Activated naive CD8-positive, alpha-beta T cell treated with anti-CD3 and anti-CD28 coated beads, Interleukin-2, amount 10 ng/mL, durations not matched to agents 7 days and 5 days (primary cell): ENCODE measurements at regions not wholly inside any gene's neighbourhood (a gene's known extent, or its start where the extent isn't known, plus 50 kb on each side); places are given as distances from the start of the nearest gene placed in this dataset.

Source experiments
- ATAC-seq: fragments of 150-1000 bp; cut with Tn5 transposase; one replicate; pipeline ENCODE4 v1.10.0; 2021; ENCODE audit warnings: low read depth, moderate library complexity
- POLR2A ChIA-PET: fragments of 350-600 bp; sonication (Branson Sonifier 250); formaldehyde crosslinking; loops from one replicate; lab custom pipeline; 2021; ENCODE audit warnings: antibody characterized with exemption; lab: Charles Lee
- DNase-seq: peaks from one replicate; pipeline ENCODE4 v3.0.0; 2021
- H3K27ac Mint-ChIP-seq: one replicate; pipeline ENCODE4 v1.8.0; 2022; ENCODE audit warnings: mild to moderate bottlenecking, mixed read lengths
- H3K27me3 Mint-ChIP-seq: one replicate; pipeline ENCODE4 v1.8.0; 2022; ENCODE audit warnings: mild to moderate bottlenecking, moderate library complexity, mixed read lengths
- H3K36me3 Mint-ChIP-seq: one replicate; pipeline ENCODE4 v1.8.0; 2021; ENCODE audit warnings: mild to moderate bottlenecking, mixed read lengths
- H3K4me1 Mint-ChIP-seq: one replicate; pipeline ENCODE4 v1.8.0; 2021; ENCODE audit warnings: mixed read lengths
- H3K4me3 Mint-ChIP-seq: one replicate; pipeline ENCODE4 v1.8.0; 2022; ENCODE audit warnings: mild to moderate bottlenecking, moderate library complexity, mixed read lengths
- H3K9me3 Mint-ChIP-seq: one replicate; pipeline ENCODE4 v1.8.0; 2021; ENCODE audit warnings: mixed read lengths

- DNase-seq (no peak), ATAC-seq (no peak)
- H3K27me3 Mint-ChIP-seq = no peaks in the 10 kb centered on the region
- H3K4me3 Mint-ChIP-seq = no peak overlapping the region
- POLR2A ChIA-PET = no interaction called here
- H3K36me3 Mint-ChIP-seq = no peaks in the 10 kb centered on the region
- no peaks in the 10 kb centered on the region for H3K9me3 Mint-ChIP-seq
- H3K4me1 Mint-ChIP-seq = no peaks in the 10 kb centered on the region
- H3K27ac Mint-ChIP-seq = no peak overlapping the region
These were observed 800.5 kb downstream of the SLITRK6 start for GRCh38 chr13:84998681-84999080.

- H3K4me1 Mint-ChIP-seq = no peaks in the 10 kb centered on the region
- no peaks in the 10 kb centered on the region for H3K27me3 Mint-ChIP-seq
- ATAC-seq (no peak), DNase-seq (no peak)
- no peaks in the 10 kb centered on the region for H3K9me3 Mint-ChIP-seq
- H3K36me3 Mint-ChIP-seq = no peaks in the 10 kb centered on the region
- POLR2A ChIA-PET = no interaction called here
- H3K4me3 Mint-ChIP-seq = no peak overlapping the region
- H3K27ac Mint-ChIP-seq = no peak overlapping the region
These were observed 801.4 kb downstream of the SLITRK6 start for GRCh38 chr13:84997858-84998257.

- no peaks in the 10 kb centered on the region for H3K27me3 Mint-ChIP-seq
- ATAC-seq (no peak), DNase-seq (no peak)
- H3K36me3 Mint-ChIP-seq = no peaks in the 10 kb centered on the region
- no peak overlapping the region for H3K27ac Mint-ChIP-seq
- POLR2A ChIA-PET = no interaction called here
- peaks cover 1% of the 10 kb centered on the region for H3K9me3 Mint-ChIP-seq
- H3K4me3 Mint-ChIP-seq = no peak overlapping the region
- no peaks in the 10 kb centered on the region for H3K4me1 Mint-ChIP-seq
These were observed 804.6 kb downstream of the SLITRK6 start for GRCh38 chr13:84994582-84994981.

GRCh38 chr13:84985860-84986259 is 813.4 kb downstream of the SLITRK6 start:
- Mint-ChIP-seq H3K27ac (no peak overlapping the region), H3K27me3 (no peaks in the 10 kb centered on the region), H3K4me1 (no peaks in the 10 kb centered on the region), H3K4me3 (no peak overlapping the region), H3K9me3 (peaks cover 3% of the 10 kb centered on the region), H3K36me3 (no peaks in the 10 kb centered on the region)
- ATAC-seq (no peak), DNase-seq (no peak)
- POLR2A ChIA-PET = no interaction called here

- Mint-ChIP-seq H3K4me1 (no peaks in the 10 kb centered on the region), H3K4me3 (no peak overlapping the region), H3K27ac (no peak overlapping the region), H3K36me3 (no peaks in the 10 kb centered on the region), H3K27me3 (no peaks in the 10 kb centered on the region), H3K9me3 (no peaks in the 10 kb centered on the region)
- DNase-seq = no peak
- no peak for ATAC-seq
- POLR2A ChIA-PET = no interaction called here
These were observed 815.9 kb downstream of the SLITRK6 start for GRCh38 chr13:84983321-84983720.

GRCh38 chr13:84980571-84980970 is 818.6 kb downstream of the SLITRK6 start:
- POLR2A ChIA-PET = no interaction called here
- no peaks in the 10 kb centered on the region for H3K27me3 Mint-ChIP-seq
- ATAC-seq = no peak
- no peaks in the 10 kb centered on the region for H3K4me1 Mint-ChIP-seq
- no peak for DNase-seq
- H3K27ac Mint-ChIP-seq = no peak overlapping the region
- no peaks in the 10 kb centered on the region for H3K36me3 Mint-ChIP-seq
- H3K9me3 Mint-ChIP-seq = no peaks in the 10 kb centered on the region
- H3K4me3 Mint-ChIP-seq = no peak overlapping the region

- POLR2A ChIA-PET = no interaction called here
- Mint-ChIP-seq H3K27me3 (no peaks in the 10 kb centered on the region), H3K9me3 (no peaks in the 10 kb centered on the region), H3K4me3 (no peak overlapping the region), H3K4me1 (no peaks in the 10 kb centered on the region), H3K36me3 (no peaks in the 10 kb centered on the region), H3K27ac (no peak overlapping the region)
- ATAC-seq (no peak), DNase-seq (no peak)
These were observed 820.4 kb downstream of the SLITRK6 start for GRCh38 chr13:84978851-84979250.

- no peaks in the 10 kb centered on the region for H3K27me3 Mint-ChIP-seq
- H3K9me3 Mint-ChIP-seq = no peaks in the 10 kb centered on the region
- POLR2A ChIA-PET = no interaction called here
- no peak for ATAC-seq
- no peak for DNase-seq
- no peaks in the 10 kb centered on the region for H3K4me1 Mint-ChIP-seq
- H3K4me3 Mint-ChIP-seq = no peak overlapping the region
- H3K36me3 Mint-ChIP-seq = no peaks in the 10 kb centered on the region
- no peak overlapping the region for H3K27ac Mint-ChIP-seq
These were observed 825.6 kb downstream of the SLITRK6 start for GRCh38 chr13:84973661-84974060.

GRCh38 chr13:84972907-84973306 is 826.3 kb downstream of the SLITRK6 start:
- DNase-seq (no peak), ATAC-seq (no peak)
- Mint-ChIP-seq H3K4me3 (no peak overlapping the region), H3K27ac (no peak overlapping the region), H3K4me1 (no peaks in the 10 kb centered on the region), H3K27me3 (no peaks in the 10 kb centered on the region), H3K9me3 (no peaks in the 10 kb centered on the region), H3K36me3 (no peaks in the 10 kb centered on the region)
- POLR2A ChIA-PET = no interaction called here

GRCh38 chr13:84962849-84963248 is 836.4 kb downstream of the SLITRK6 start:
- no peaks in the 10 kb centered on the region for H3K36me3 Mint-ChIP-seq
- ATAC-seq (no peak), DNase-seq (no peak)
- H3K27ac Mint-ChIP-seq = no peak overlapping the region
- H3K4me1 Mint-ChIP-seq = no peaks in the 10 kb centered on the region
- no peak overlapping the region for H3K4me3 Mint-ChIP-seq
- no peaks in the 10 kb centered on the region for H3K27me3 Mint-ChIP-seq
- POLR2A ChIA-PET = no interaction called here
- H3K9me3 Mint-ChIP-seq = no peaks in the 10 kb centered on the region

GRCh38 chr13:84962141-84962750 is 837.0 kb downstream of the SLITRK6 start:
- Mint-ChIP-seq H3K27ac (no peak overlapping the region), H3K9me3 (no peaks in the 10 kb centered on the region), H3K4me3 (no peak overlapping the region), H3K27me3 (no peaks in the 10 kb centered on the region), H3K4me1 (no peaks in the 10 kb centered on the region), H3K36me3 (no peaks in the 10 kb centered on the region)
- ATAC-seq (no peak), DNase-seq (no peak)
- POLR2A ChIA-PET = no interaction called here

- Mint-ChIP-seq H3K4me1 (no peaks in the 10 kb centered on the region), H3K4me3 (no peak overlapping the region), H3K27me3 (no peaks in the 10 kb centered on the region), H3K27ac (no peak overlapping the region), H3K36me3 (no peaks in the 10 kb centered on the region), H3K9me3 (no peaks in the 10 kb centered on the region)
- POLR2A ChIA-PET = no interaction called here
- no peak for ATAC-seq
- no peak for DNase-seq
These were observed 838.2 kb downstream of the SLITRK6 start for GRCh38 chr13:84961023-84961422.

- POLR2A ChIA-PET = no interaction called here
- Mint-ChIP-seq H3K27me3 (no peaks in the 10 kb centered on the region), H3K9me3 (no peaks in the 10 kb centered on the region), H3K27ac (no peak overlapping the region), H3K4me3 (no peak overlapping the region), H3K36me3 (no peaks in the 10 kb centered on the region), H3K4me1 (no peaks in the 10 kb centered on the region)
- DNase-seq = no peak
- no peak for ATAC-seq
These were observed 839.4 kb downstream of the SLITRK6 start for GRCh38 chr13:84959818-84960217.

GRCh38 chr13:84954636-84955035 is 844.6 kb downstream of the SLITRK6 start:
- Mint-ChIP-seq H3K27me3 (no peaks in the 10 kb centered on the region), H3K9me3 (no peaks in the 10 kb centered on the region), H3K4me3 (no peak overlapping the region), H3K27ac (no peak overlapping the region), H3K4me1 (no peaks in the 10 kb centered on the region), H3K36me3 (no peaks in the 10 kb centered on the region)
- DNase-seq (no peak), ATAC-seq (no peak)
- POLR2A ChIA-PET = no interaction called here

GRCh38 chr13:84951128-84951527 is 848.1 kb downstream of the SLITRK6 start:
- DNase-seq (no peak), ATAC-seq (no peak)
- no peaks in the 10 kb centered on the region for H3K27me3 Mint-ChIP-seq
- POLR2A ChIA-PET = no interaction called here
- no peaks in the 10 kb centered on the region for H3K9me3 Mint-ChIP-seq
- H3K27ac Mint-ChIP-seq = no peak overlapping the region
- no peaks in the 10 kb centered on the region for H3K36me3 Mint-ChIP-seq
- H3K4me1 Mint-ChIP-seq = no peaks in the 10 kb centered on the region
- H3K4me3 Mint-ChIP-seq = no peak overlapping the region
